HepG2 (cell line): ENCODE measurements at regions not wholly inside any gene's neighbourhood (a gene's known extent, or its start where the extent isn't known, plus 50 kb on each side); places are given as distances from the start of the nearest gene placed in this dataset.

Experiments
- ATAC-seq: fragments of 200-7000 bp; cut with Tn5 transposase; 3 replicates; pipeline ENCODE4 v1.9.1; 2020; ENCODE audit warnings: mild to moderate bottlenecking, moderate library complexity
- BruUV-seq: library from RNA; stranded (reverse); fragments of 400-500 nt; replicated peaks from 2 replicates; lab custom pipeline; 2021; lab: Mats Ljungman, UMichigan
- CTCF ChIA-PET: fragments of 300-600 bp; formaldehyde crosslinking; extraction: SDS; loops from one replicate; lab custom pipeline; 2021; ENCODE audit warnings: low total read pairs, inconsistent platforms, low intra/inter-chr PET ratio; lab: Yijun Ruan, JAX
- POLR2A ChIA-PET: fragments of 350-600 bp; sonication (Branson Sonifier 250); formaldehyde crosslinking; loops from one replicate; lab custom pipeline; 2020; ENCODE audit warnings: antibody characterized with exemption, inconsistent platforms; lab: Yijun Ruan, JAX
- DNase-seq: peaks from one replicate; pipeline ENCODE4 v3.0.0-alpha.2; 2015; ENCODE audit warnings: low spot score
- FAIRE-seq: peaks from 3 replicates; lab custom pipeline; 2011; peaks lifted over from hg19 to GRCh38; lab: Jason Lieb, UNC
- H2AFZ ChIP-seq: one replicate; pipeline ENCODE4 v1.6.1; 2011; ENCODE audit warnings: low read length, inconsistent platforms
- H3K27ac ChIP-seq: fragments of 300-600 bp; 3 replicates; pipeline ENCODE4 v1.8.0; 2011; ENCODE audit warnings: mixed run types, mild to moderate bottlenecking, mixed read lengths, low read length, inconsistent platforms; ENCODE audit not compliant: insufficient read depth; ENCODE audit errors: extremely low read length
- H3K27me3 ChIP-seq, 2 experiments: fragments of 200-600 bp in 1 of 2; 2 replicates in 1 of 2; 3 replicates in 1 of 2; pipeline versions ENCODE4 v1.6.0 to v1.8.0; 2011; ENCODE audit warnings: low read length in 2 of 2, mild to moderate bottlenecking in 2 of 2, moderate library complexity in 2 of 2, inconsistent platforms in 1 of 2; ENCODE audit not compliant: insufficient read depth in 2 of 2, control insufficient read depth in 1 of 2
- H3K36me3 ChIP-seq, 2 experiments: fragments of 200-600 bp in 1 of 2; replicated peaks in 1 of 2; 2 replicates in 1 of 2; 3 replicates in 1 of 2; pipeline versions ENCODE4 v1.5.1 to v1.8.0; 2011; ENCODE audit warnings: low read length in 2 of 2, inconsistent platforms in 1 of 2; ENCODE audit not compliant: insufficient read depth in 2 of 2, control insufficient read depth in 1 of 2
- H3K4me1 ChIP-seq: 2 replicates; pipeline ENCODE4 v1.5.1; 2012; ENCODE audit warnings: low read length, inconsistent platforms; ENCODE audit not compliant: insufficient read depth
- H3K4me2 ChIP-seq: 2 replicates; pipeline ENCODE4 v1.6.0; 2011; ENCODE audit warnings: low read depth, low read length, inconsistent platforms
- H3K4me3 ChIP-seq, 3 experiments: fragments of 200-600 bp in 1 of 3; sonication (generic), shearing (Covaris generic) in 1 of 3; replicated peaks in 1 of 3; 2 replicates each; pipeline ENCODE4 v1.5.1; 2011 to 2016; ENCODE audit warnings: low read length in 3 of 3, inconsistent platforms in 2 of 3, low read depth in 2 of 3, mild to moderate bottlenecking in 2 of 3, control low read depth in 1 of 3, mixed read lengths in 1 of 3; ENCODE audit not compliant: insufficient read depth in 1 of 3
- H3K79me2 ChIP-seq: one replicate; pipeline ENCODE4 v1.6.1; 2011; ENCODE audit warnings: low read length, inconsistent platforms; ENCODE audit not compliant: insufficient read depth
- H3K9ac ChIP-seq: 2 replicates; pipeline ENCODE4 v1.6.0; 2011; ENCODE audit warnings: mild to moderate bottlenecking, low read depth, low read length, inconsistent platforms; ENCODE audit not compliant: insufficient read depth
- H3K9me3 ChIP-seq: 2 replicates; pipeline ENCODE4 v1.5.1; 2012; ENCODE audit warnings: mild to moderate bottlenecking, low read length
- H4K20me1 ChIP-seq: 2 replicates; pipeline ENCODE4 v1.6.0; 2011; ENCODE audit warnings: inconsistent platforms, mild to moderate bottlenecking, low read length, moderate library complexity; ENCODE audit not compliant: insufficient read depth
- AHDC1 ChIP-seq: sonication (generic); formaldehyde crosslinking; IDR thresholded peaks from 2 replicates; pipeline ENCODE4 v1.5.1; 2020; ENCODE audit warnings: mild to moderate bottlenecking, missing genetic modification reagents, borderline replicate concordance
- HDAC6 ChIP-seq: fragments of 200-600 bp; sonication (generic); IDR thresholded peaks from 2 replicates; pipeline ENCODE4 v1.7.0; 2017; ENCODE audit warnings: mild to moderate bottlenecking, antibody characterized with exemption, low read length, low read depth
- REST ChIP-seq, 2 experiments: IDR thresholded peaks; 2 replicates each; pipeline ENCODE4 v1.6.1; 2011 to 2012; ENCODE audit warnings: low read length in 2 of 2, borderline replicate concordance in 1 of 2, low read depth in 1 of 2, mild to moderate bottlenecking in 1 of 2, moderate library complexity in 1 of 2
- WGBS: methylation state at CpG from one replicate; pipeline ENCODE4 v1.1.6; 2017; ENCODE audit warnings: low lambda C conversion rate; 5-methylcytosine and 5-hydroxymethylcytosine counted together
- in situ Hi-C: cut with HindIII; loops from 2 replicates; pipeline ENCODE4 v1.10.0; 2017; ENCODE audit warnings: low pct_unique_long_range_greater_than_20kb; ENCODE audit not compliant: extremely low pct_ligation_motif_present
- intact Hi-C: fragments of 100-400 bp; cut with micrococcal nuclease; formaldehyde crosslinking; loops from one replicate; pipeline ENCODE4 v1.10.0; 2022; ENCODE audit not compliant: unreplicated experiment

GRCh38 chr2:121969766-121970639 is 214.6 kb downstream of the TSN start (continued):
- TF ChIP-seq AHDC1 (CRISPR knock-in tag) = no peak

- H4K20me1 ChIP-seq = no peaks in the 10 kb centered on the region; the same call in 1 of the 2 replicates
- no peaks in the 10 kb centered on the region for H3K4me1 ChIP-seq
- H3K9me3 ChIP-seq = no peaks in the 10 kb centered on the region
- no peak overlapping the region for H3K4me2 ChIP-seq
- no peak overlapping the region for H3K27ac ChIP-seq
- FAIRE-seq (no peak), DNase-seq (no peak), ATAC-seq (no peak)
- POLR2A ChIA-PET = no interaction called here
- H2AFZ ChIP-seq = no peak overlapping the region
- no peak overlapping the region for H3K4me3 ChIP-seq
- intact Hi-C loops (no loop called here), in situ Hi-C loops (loop anchor here (10.0 kb wide), 1 partner anchor 163 kb away; no protein-coding TSS in a partner anchor)
- CTCF ChIA-PET = no interaction called here
- no peaks in the 10 kb centered on the region for H3K79me2 ChIP-seq
- no peaks in the 10 kb centered on the region for H3K36me3 ChIP-seq
- no peak overlapping the region for H3K9ac ChIP-seq
- peaks cover 0 to 9% of the 10 kb centered on the region in 2 experiments; a peak in 2 of 5 replicates for H3K27me3 ChIP-seq
- 22% methylated on average over 5 of the region's 5 CpGs for WGBS
- no TSS peak for BruUV-seq
- TF ChIP-seq HDAC6 (no peak), REST (IDR thresholded peaks at IDR 0.05; ENCODE audit: borderline replicate concordance in 1 of 2, low read depth in 1 of 2, low read length in 2 of 2) (no peak)
These were observed 216.8 kb downstream of the TSN start for GRCh38 chr2:121972203-121972602.
